Lower leg skin (tissue), 3 donors: ENCODE measurements at regions not wholly inside any gene's neighbourhood (a gene's known extent, or its start where the extent isn't known, plus 50 kb on each side); places are given as distances from the start of the nearest gene placed in this dataset.

Experiments used
- CTCF ChIP-seq, 3 donors: fragments of 450-650 bp; IDR thresholded peaks; one replicate each; pipeline ENCODE4 v1.5.1; 2016; ENCODE audit warnings: antibody characterized with exemption in 3 of 3, mild to moderate bottlenecking in 3 of 3, moderate library complexity in 2 of 3
- POLR2A ChIP-seq, 2 donors: fragments of 450-650 bp; IDR thresholded peaks; one replicate each; pipeline ENCODE4 v1.6.1; 2016 to 2017; ENCODE audit warnings: antibody characterized with exemption in 2 of 2, mild to moderate bottlenecking in 1 of 2, moderate library complexity in 1 of 2

GRCh38 chr2:225995796-225996461 lies 596.4 kb downstream of the NYAP2 start:
- TF ChIP-seq CTCF (IDR thresholded peaks at IDR 0.05) (no peak), POLR2A (IDR thresholded peaks at IDR 0.05) (no peak)
